IMR-90 (cell line): ENCODE measurements at regions not wholly inside any gene's neighbourhood (a gene's known extent, or its start where the extent isn't known, plus 50 kb on each side); places are given as distances from the start of the nearest gene placed in this dataset.

Experiments
- ATAC-seq: fragments of 200-7000 bp; cut with Tn5 transposase; 2 replicates; pipeline ENCODE4 v1.9.1; 2020; ENCODE audit warnings: low read depth, mild to moderate bottlenecking, moderate library complexity
- BruUV-seq: library from RNA; stranded (reverse); fragments of 400-500 nt; replicated peaks from 2 replicates; lab custom pipeline; 2021; lab: Mats Ljungman, UMichigan
- CTCF ChIA-PET: fragments of 300-600 bp; formaldehyde crosslinking; extraction: SDS; loops from one replicate; lab custom pipeline; 2021; ENCODE audit warnings: antibody characterized with exemption; lab: Yijun Ruan, JAX
- POLR2A ChIA-PET: fragments of 300-600 bp; sonication (Branson Sonifier 250); formaldehyde crosslinking; loops from one replicate; lab custom pipeline; 2022; ENCODE audit warnings: antibody characterized with exemption; ENCODE audit not compliant: unreplicated experiment; lab: Charles Lee
- DNase-seq: peaks from one replicate; pipeline ENCODE4 v3.0.0; 2013
- H2AFZ ChIP-seq: replicated peaks from 2 replicates; pipeline ENCODE3; 2013; ENCODE audit warnings: low read length, mild to moderate bottlenecking; ENCODE audit not compliant: poor library complexity
- H2AK5ac ChIP-seq: 2 replicates; pipeline ENCODE4 v1.6.1; 2013; ENCODE audit warnings: low read depth, low read length, inconsistent platforms
- H2AK9ac ChIP-seq: replicated peaks from 2 replicates; pipeline ENCODE3; 2013; ENCODE audit warnings: mild to moderate bottlenecking, low read depth, low read length, moderate library complexity; ENCODE audit not compliant: poor library complexity
- H2BK120ac ChIP-seq: 2 replicates; pipeline ENCODE4 v1.6.1; 2013; ENCODE audit warnings: low read depth, low read length, inconsistent platforms
- H2BK15ac ChIP-seq: 3 replicates; pipeline ENCODE4 v1.6.1; 2013; ENCODE audit warnings: low read depth, low read length, inconsistent platforms
- H2BK20ac ChIP-seq: 2 replicates; pipeline ENCODE4 v1.6.1; 2013; ENCODE audit warnings: low read depth, mild to moderate bottlenecking, inconsistent platforms, low read length, moderate library complexity
- H2BK5ac ChIP-seq: 2 replicates; pipeline ENCODE4 v1.6.1; 2013; ENCODE audit warnings: mild to moderate bottlenecking, low read depth, low read length, inconsistent platforms; ENCODE audit not compliant: poor library complexity, severe bottlenecking
- H3K14ac ChIP-seq: replicated peaks from 2 replicates; pipeline ENCODE4 v1.6.1; 2013; ENCODE audit warnings: low read depth, low read length, inconsistent platforms
- H3K18ac ChIP-seq: 2 replicates; pipeline ENCODE4 v1.6.1; 2013; ENCODE audit warnings: low read depth, low read length, control low read depth
- H3K23ac ChIP-seq: 2 replicates; pipeline ENCODE4 v1.6.1; 2013; ENCODE audit warnings: low read depth, low read length, inconsistent platforms
- H3K27ac ChIP-seq: 2 replicates; pipeline ENCODE4 v1.5.1; 2013; ENCODE audit warnings: mild to moderate bottlenecking, control low read depth, low read length; ENCODE audit not compliant: insufficient read depth
- H3K27me3 ChIP-seq: 2 replicates; pipeline ENCODE4 v1.6.1; 2013; ENCODE audit warnings: low read length; ENCODE audit not compliant: control insufficient read depth, insufficient read depth
- H3K36me3 ChIP-seq: 2 replicates; pipeline ENCODE4 v1.6.1; 2013; ENCODE audit warnings: low read length, mixed read lengths; ENCODE audit not compliant: control insufficient read depth, insufficient read depth
- H3K4ac ChIP-seq: 2 replicates; pipeline ENCODE4 v1.6.1; 2013; ENCODE audit warnings: low read depth, low read length, inconsistent platforms
- H3K4me1 ChIP-seq: 2 replicates; pipeline ENCODE4 v1.6.1; 2013; ENCODE audit warnings: low read length, mixed read lengths; ENCODE audit not compliant: control insufficient read depth, insufficient read depth
- H3K4me2 ChIP-seq: 2 replicates; pipeline ENCODE4 v1.6.1; 2013; ENCODE audit warnings: low read depth, mild to moderate bottlenecking, control low read depth, low read length, moderate library complexity
- H3K4me3 ChIP-seq: 2 replicates; pipeline ENCODE4 v1.5.1; 2013; ENCODE audit warnings: low read depth, mild to moderate bottlenecking, control low read depth, low read length, moderate library complexity; ENCODE audit not compliant: insufficient read depth
- H3K56ac ChIP-seq: 2 replicates; pipeline ENCODE4 v1.6.1; 2013; ENCODE audit warnings: low read length, inconsistent platforms; ENCODE audit not compliant: insufficient read depth; ENCODE audit errors: extremely low read depth
- H3K79me1 ChIP-seq, 2 experiments: 2 replicates each; pipeline ENCODE4 v1.6.1; 2013; ENCODE audit warnings: low read length in 2 of 2, inconsistent platforms in 1 of 2, low read depth in 1 of 2
- H3K9ac ChIP-seq: 2 replicates; pipeline ENCODE4 v1.6.1; 2013; ENCODE audit warnings: low read depth, low read length, control low read depth
- H3K9me1 ChIP-seq: 2 replicates; pipeline ENCODE4 v1.6.1; 2013; ENCODE audit warnings: low read length, inconsistent platforms; ENCODE audit not compliant: insufficient read depth
- H3K9me3 ChIP-seq: 2 replicates; pipeline ENCODE4 v1.6.1; 2013; ENCODE audit warnings: low read length; ENCODE audit not compliant: control insufficient read depth, insufficient read depth
- H4K20me1 ChIP-seq: 2 replicates; pipeline ENCODE4 v1.6.1; 2013; ENCODE audit warnings: low read length, inconsistent platforms; ENCODE audit not compliant: insufficient read depth
- H4K5ac ChIP-seq: 2 replicates; pipeline ENCODE4 v1.6.1; 2013; ENCODE audit warnings: mild to moderate bottlenecking, low read depth, low read length, control low read depth
- H4K8ac ChIP-seq, 2 experiments: 2 replicates each; pipeline ENCODE4 v1.6.1; 2013; ENCODE audit warnings: low read depth in 2 of 2, low read length in 2 of 2, control low read depth in 1 of 2, inconsistent platforms in 1 of 2
- H4K91ac ChIP-seq: 2 replicates; pipeline ENCODE4 v1.6.1; 2013; ENCODE audit warnings: low read depth, low read length, inconsistent platforms; ENCODE audit not compliant: insufficient read depth
- CTCF ChIP-seq: conservative IDR thresholded peaks from 2 replicates; pipeline ENCODE4 v1.5.1; 2012; ENCODE audit warnings: mild to moderate bottlenecking, low read depth, low read length, improper control_type of control experiment
- MXI1 ChIP-seq: IDR thresholded peaks from 2 replicates; pipeline ENCODE4 v1.6.1; 2012; ENCODE audit warnings: low read depth, mild to moderate bottlenecking, low read length, moderate library complexity, borderline replicate concordance
- NFE2L2 ChIP-seq: fragments of 150-350 bp; IDR thresholded peaks from 2 replicates; pipeline ENCODE4 v1.6.1; 2016; ENCODE audit warnings: low read depth, mild to moderate bottlenecking, low read length
- RCOR1 ChIP-seq: IDR thresholded peaks from 2 replicates; pipeline ENCODE4 v1.6.1; 2012; ENCODE audit warnings: mild to moderate bottlenecking, low read length, improper control_type of control experiment; ENCODE audit not compliant: insufficient replicate concordance
- SMC3 ChIP-seq: fragments of 150-350 bp; IDR thresholded peaks from 2 replicates; pipeline ENCODE4 v1.6.1; 2016; ENCODE audit warnings: low read depth, mild to moderate bottlenecking, antibody characterized with exemption, low read length, moderate library complexity
- USF2 ChIP-seq: fragments of 150-350 bp; IDR thresholded peaks from 2 replicates; pipeline ENCODE4 v1.6.1; 2017; ENCODE audit warnings: mild to moderate bottlenecking, antibody characterized with exemption, low read length, low read depth
- WGBS, 2 experiments: methylation state at CpG; one replicate each; pipeline versions ENCODE4 v1.1.5 to v1.1.7; 2013; ENCODE audit warnings: missing lambda C conversion rate in 2 of 2; ENCODE audit not compliant: insufficient read length in 1 of 2; ENCODE audit errors: extremely low coverage in 2 of 2; 5-methylcytosine and 5-hydroxymethylcytosine counted together
- dilution Hi-C: fragments of 300-500 bp; cut with HindIII; formaldehyde crosslinking; loops from one replicate; pipeline ENCODE4 v1.14.3; 2018; ENCODE audit warnings: low sequenced_read_pairs; ENCODE audit not compliant: unreplicated experiment
- in situ Hi-C: fragments of 300-500 bp; cut with MboI; formaldehyde crosslinking; loops from 3 replicates; pipeline ENCODE4 v1.14.3; 2019; ENCODE audit warnings: low sequenced_read_pairs, inconsistent platforms, mixed read lengths
- intact Hi-C: fragments of 100-400 bp; cut with micrococcal nuclease; formaldehyde crosslinking; loops from 2 replicates; pipeline ENCODE4 v1.10.0; 2022
- TF ChIP-seq, protein P1 (sequence below): fragments of 150-350 bp; IDR thresholded peaks from 2 replicates; pipeline ENCODE4 v1.6.1; 2016; ENCODE audit warnings: low read depth, mild to moderate bottlenecking, low read length, moderate library complexity, borderline replicate concordance

GRCh38 chrX:148282504-148282903 lies 217.9 kb upstream of the AFF2 start:
- Histone ChIP-seq H4K91ac (no peak overlapping the region), H3K4me2 (no peak overlapping the region), H2BK5ac (no peak overlapping the region), H2AK9ac (no peak overlapping the region), H2AK5ac (no peak overlapping the region), H3K4me1 (no peaks in the 10 kb centered on the region), H3K14ac (no peak overlapping the region), H3K4ac (no peak overlapping the region), H3K79me1 (no peaks in the 10 kb centered on the region), H3K9me1 (no peaks in the 10 kb centered on the region), H3K18ac (no peak overlapping the region), H3K23ac (no peak overlapping the region), H2BK15ac (no peak overlapping the region), H4K20me1 (no peaks in the 10 kb centered on the region), H3K9me3 (no peaks in the 10 kb centered on the region; the same call in 1 of the 2 replicates), H2BK20ac (no peak overlapping the region), H4K5ac (no peak overlapping the region), H3K27me3 (no peaks in the 10 kb centered on the region), H3K4me3 (no peak overlapping the region), H4K8ac (no peak overlapping the region), H3K36me3 (no peaks in the 10 kb centered on the region), H3K27ac (no peak overlapping the region), H3K9ac (no peak overlapping the region), H2AFZ (no peak overlapping the region), H3K56ac (no peak overlapping the region), H2BK120ac (no peak overlapping the region)
- no CpG with 5 or more reads among the region's 1 CpG for WGBS, 2 experiments
- ChIA-PET CTCF (interaction anchor here (0.7 kb wide), 1 partner anchor 117 kb away, joined by 3 read pairs; no protein-coding TSS in a partner anchor), POLR2A (no interaction called here)
- intact Hi-C loops (no loop called here), dilution Hi-C loops (no loop called here), in situ Hi-C loops (no loop called here)
- DNase-seq: no peak
- TF ChIP-seq NFE2L2 (no peak), USF2 (no peak), CTCF (no peak), MXI1 (no peak), SMC3 (no peak), RCOR1 (no peak)
- TF ChIP-seq, protein P1, sequence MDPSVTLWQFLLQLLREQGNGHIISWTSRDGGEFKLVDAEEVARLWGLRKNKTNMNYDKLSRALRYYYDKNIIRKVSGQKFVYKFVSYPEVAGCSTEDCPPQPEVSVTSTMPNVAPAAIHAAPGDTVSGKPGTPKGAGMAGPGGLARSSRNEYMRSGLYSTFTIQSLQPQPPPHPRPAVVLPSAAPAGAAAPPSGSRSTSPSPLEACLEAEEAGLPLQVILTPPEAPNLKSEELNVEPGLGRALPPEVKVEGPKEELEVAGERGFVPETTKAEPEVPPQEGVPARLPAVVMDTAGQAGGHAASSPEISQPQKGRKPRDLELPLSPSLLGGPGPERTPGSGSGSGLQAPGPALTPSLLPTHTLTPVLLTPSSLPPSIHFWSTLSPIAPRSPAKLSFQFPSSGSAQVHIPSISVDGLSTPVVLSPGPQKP: no peak
- no TSS peak for BruUV-seq
- no peak for ATAC-seq
